Testis (tissue), 2 donors: ENCODE measurements at regions not wholly inside any gene's neighbourhood (a gene's known extent, or its start where the extent isn't known, plus 50 kb on each side); places are given as distances from the start of the nearest gene placed in this dataset.

Experiments used
- CTCF ChIP-seq, 3 experiments: fragments of 450-650 bp in 2 of 3; fragments of 200-600 bp in 1 of 3; sonication (generic) in 1 of 3; IDR thresholded peaks; one replicate each; pipeline ENCODE4 v1.5.1; 2016 to 2019; ENCODE audit warnings: antibody characterized with exemption in 3 of 3, mild to moderate bottlenecking in 2 of 3, moderate library complexity in 1 of 3
- POLR2A ChIP-seq: fragments of 450-650 bp; IDR thresholded peaks from one replicate; pipeline ENCODE4 v1.6.1; 2017; ENCODE audit warnings: antibody characterized with exemption, mild to moderate bottlenecking, moderate library complexity

GRCh38 chr2:174666845-174667244, 69.2 kb upstream of the WIPF1 start:
- TF ChIP-seq CTCF (IDR thresholded peaks at IDR 0.05) (no peak), POLR2A (no peak)
